GM23248 (cell line): ENCODE measurements at regions not wholly inside any gene's neighbourhood (a gene's known extent, or its start where the extent isn't known, plus 50 kb on each side); places are given as distances from the start of the nearest gene placed in this dataset.

Experiments
- DNase-seq: peaks from one replicate; pipeline ENCODE4 v3.0.0-alpha.2; 2015
- H2AFZ ChIP-seq: fragments of 200-600 bp; sonication (generic); 2 replicates; pipeline ENCODE4 v1.6.1; 2016; ENCODE audit warnings: antibody characterized with exemption
- H3F3A ChIP-seq: fragments of 200-600 bp; sonication (generic); 2 replicates; pipeline ENCODE4 v1.6.1; 2016; ENCODE audit warnings: mild to moderate bottlenecking, antibody characterized with exemption, mixed run types; ENCODE audit not compliant: insufficient read depth
- H3K27ac ChIP-seq: fragments of 200-600 bp; sonication (generic); 2 replicates; pipeline ENCODE4 v1.5.1; 2016; ENCODE audit warnings: mild to moderate bottlenecking
- H3K27me3 ChIP-seq: fragments of 200-600 bp; sonication (generic); replicated peaks from 2 replicates; pipeline ENCODE4 v1.6.1; 2016; ENCODE audit warnings: mild to moderate bottlenecking; ENCODE audit not compliant: insufficient read depth
- H3K36me3 ChIP-seq: fragments of 200-600 bp; sonication (generic); 2 replicates; pipeline ENCODE4 v1.6.1; 2016; ENCODE audit warnings: low read depth, mild to moderate bottlenecking
- H3K4me1 ChIP-seq: fragments of 200-600 bp; sonication (generic); 2 replicates; pipeline ENCODE4 v1.6.1; 2016; ENCODE audit warnings: mild to moderate bottlenecking; ENCODE audit not compliant: insufficient read depth
- H3K4me2 ChIP-seq: fragments of 200-600 bp; sonication (generic); one replicate; pipeline ENCODE4 v1.6.1; 2016; ENCODE audit warnings: mild to moderate bottlenecking; ENCODE audit not compliant: unreplicated experiment
- H3K4me3 ChIP-seq: fragments of 200-600 bp; sonication (generic); 2 replicates; pipeline ENCODE4 v1.5.1; 2016; ENCODE audit warnings: mild to moderate bottlenecking
- H3K79me2 ChIP-seq: fragments of 200-600 bp; sonication (generic); 2 replicates; pipeline ENCODE4 v1.6.1; 2016; ENCODE audit warnings: mild to moderate bottlenecking; ENCODE audit not compliant: insufficient read depth
- H3K9ac ChIP-seq: fragments of 200-600 bp; sonication (generic); 2 replicates; pipeline ENCODE4 v1.6.1; 2016; ENCODE audit warnings: mild to moderate bottlenecking
- H3K9me2 ChIP-seq: fragments of 200-600 bp; sonication (generic); 2 replicates; pipeline ENCODE4 v1.6.1; 2016; ENCODE audit warnings: mixed run types, mild to moderate bottlenecking, moderate library complexity; ENCODE audit not compliant: insufficient read depth
- H3K9me3 ChIP-seq: fragments of 200-600 bp; sonication (generic); one replicate; pipeline ENCODE4 v1.6.1; 2017; ENCODE audit warnings: low read depth
- H4K20me1 ChIP-seq: fragments of 200-600 bp; sonication (generic); 2 replicates; pipeline ENCODE4 v1.6.0; 2016; ENCODE audit not compliant: insufficient read depth
- EZH2 ChIP-seq: fragments of 200-600 bp; sonication (generic); IDR thresholded peaks from 2 replicates; pipeline ENCODE4 v1.6.1; 2018; ENCODE audit warnings: antibody characterized with exemption, mild to moderate bottlenecking; ENCODE audit not compliant: insufficient read depth, poor library complexity, severe bottlenecking
- EZH2phosphoT487 ChIP-seq: fragments of 200-600 bp; sonication (generic); IDR thresholded peaks from 2 replicates; pipeline ENCODE4 v1.6.1; 2018; ENCODE audit warnings: antibody characterized with exemption, moderate library complexity, mild to moderate bottlenecking, low read depth; ENCODE audit not compliant: insufficient read depth
- WGBS, 2 experiments: methylation state at CpG; one replicate each; pipeline ENCODE4 v1.1.6; 2015 to 2017; ENCODE audit warnings: low lambda C conversion rate in 2 of 2, low coverage in 1 of 2; ENCODE audit errors: missing lambda C conversion rate in 2 of 2; 5-methylcytosine and 5-hydroxymethylcytosine counted together
- in situ Hi-C: fragments of 300-500 bp; cut with MboI; formaldehyde crosslinking; loops from 2 replicates; pipeline ENCODE4 v1.15.0; 2020

DNA sequence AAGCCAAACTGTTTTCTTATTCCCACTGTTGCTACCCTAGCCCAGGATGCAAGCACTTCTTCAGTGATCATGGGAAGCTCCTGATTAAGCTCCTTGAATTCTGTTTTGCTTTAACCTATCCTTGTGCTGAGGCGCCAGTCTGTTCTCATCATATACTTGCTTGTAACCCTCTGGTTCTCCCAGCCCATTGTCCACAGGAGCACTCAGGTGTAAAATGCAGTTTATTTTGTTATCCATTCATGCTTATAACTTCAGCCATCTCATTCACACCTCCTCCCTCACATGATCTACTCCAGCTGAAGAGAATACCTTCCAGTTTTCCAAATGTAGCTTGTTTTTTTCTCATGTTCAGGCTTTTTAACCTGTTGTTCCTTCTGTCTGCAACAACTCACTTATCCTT is 402.1 kb upstream of the BRINP1 start:
- Histone ChIP-seq H3K36me3 (no peaks in the 10 kb centered on the region), H3K9me3 (no peaks in the 10 kb centered on the region), H3F3A (no peaks in the 10 kb centered on the region), H3K79me2 (no peaks in the 10 kb centered on the region), H3K27ac (no peak overlapping the region), H3K9ac (no peak overlapping the region), H3K9me2 (no peaks in the 10 kb centered on the region), H3K4me3 (no peak overlapping the region), H3K4me2 (no peak overlapping the region), H3K27me3 (no peaks in the 10 kb centered on the region), H2AFZ (no peak overlapping the region), H3K4me1 (no peaks in the 10 kb centered on the region), H4K20me1 (no peaks in the 10 kb centered on the region)
- TF ChIP-seq EZH2phosphoT487 (no peak), EZH2 (no peak)
- 70 to 72% methylated on average over 1 of the region's 1 CpG for whole genome bisulfite sequencing, 2 experiments
- in situ Hi-C loops: no loop called here
- DNase-seq: no peak

- Histone ChIP-seq H3K9me2 (no peaks in the 10 kb centered on the region), H3K27me3 (no peaks in the 10 kb centered on the region), H2AFZ (no peak overlapping the region), H3K36me3 (no peaks in the 10 kb centered on the region), H3K4me2 (no peak overlapping the region), H3K9me3 (no peaks in the 10 kb centered on the region), H3K4me3 (no peak overlapping the region), H3K27ac (no peak overlapping the region), H3F3A (no peaks in the 10 kb centered on the region), H3K9ac (no peak overlapping the region), H3K4me1 (no peaks in the 10 kb centered on the region), H3K79me2 (no peaks in the 10 kb centered on the region), H4K20me1 (no peaks in the 10 kb centered on the region)
- TF ChIP-seq EZH2 (no peak), EZH2phosphoT487 (no peak)
- 4 to 6% methylated on average over 3 of the region's 3 CpGs for WGBS, 2 experiments
- in situ Hi-C loops: no loop called here
- DNase-seq: peak; percentile 2
Measured at GRCh38 chr9:119768266-119768665, 399.0 kb upstream of the BRINP1 start.

GRCh38 chr9:119765632-119766175 is 396.5 kb upstream of the BRINP1 start:
- Histone ChIP-seq H3K4me3 (no peak overlapping the region), H3K9ac (no peak overlapping the region), H2AFZ (no peak overlapping the region), H3K9me3 (no peaks in the 10 kb centered on the region), H3K36me3 (no peaks in the 10 kb centered on the region), H3K79me2 (no peaks in the 10 kb centered on the region), H3K9me2 (no peaks in the 10 kb centered on the region), H3K27ac (no peak overlapping the region), H3K4me2 (no peak overlapping the region), H3F3A (no peaks in the 10 kb centered on the region), H4K20me1 (no peaks in the 10 kb centered on the region), H3K4me1 (no peaks in the 10 kb centered on the region), H3K27me3 (no peaks in the 10 kb centered on the region)
- 33 to 34% methylated on average over 2 of the region's 2 CpGs for WGBS, 2 experiments
- TF ChIP-seq EZH2 (no peak), EZH2phosphoT487 (no peak)
- in situ Hi-C loops: no loop called here
- DNase-seq: no peak

DNA sequence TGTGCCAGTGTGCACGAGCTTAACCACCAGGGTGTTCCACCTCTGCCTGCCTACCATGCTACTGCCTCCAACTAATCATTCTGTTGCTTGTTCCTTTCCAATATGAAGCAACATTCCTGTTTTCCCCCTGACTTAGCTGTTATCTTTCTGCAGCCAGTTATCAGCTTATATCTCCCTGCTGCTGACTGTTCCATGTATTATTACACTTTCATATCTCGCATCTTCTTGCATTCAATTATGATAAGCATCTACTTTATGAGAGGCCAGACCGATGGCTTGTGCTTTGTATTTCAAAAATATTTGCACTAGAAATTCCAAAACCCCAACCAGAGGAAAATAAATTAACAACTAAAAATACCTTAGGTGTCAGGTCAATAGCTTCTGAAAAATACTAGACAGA is 394.0 kb upstream of the BRINP1 start:
- Histone ChIP-seq H3K4me2 (no peak overlapping the region), H3K27ac (no peak overlapping the region), H3K36me3 (no peaks in the 10 kb centered on the region), H3K9me3 (no peaks in the 10 kb centered on the region), H4K20me1 (no peaks in the 10 kb centered on the region), H3K9ac (no peak overlapping the region), H3K79me2 (no peaks in the 10 kb centered on the region), H3K27me3 (no peaks in the 10 kb centered on the region), H3K4me1 (no peaks in the 10 kb centered on the region), H2AFZ (no peak overlapping the region), H3K9me2 (no peaks in the 10 kb centered on the region), H3F3A (no peaks in the 10 kb centered on the region), H3K4me3 (no peak overlapping the region)
- no peak for DNase-seq
- in situ Hi-C loops: no loop called here
- TF ChIP-seq EZH2phosphoT487 (no peak), EZH2 (no peak)
- WGBS, 2 experiments: 19 to 21% methylated on average over 3 of the region's 3 CpGs

DNA sequence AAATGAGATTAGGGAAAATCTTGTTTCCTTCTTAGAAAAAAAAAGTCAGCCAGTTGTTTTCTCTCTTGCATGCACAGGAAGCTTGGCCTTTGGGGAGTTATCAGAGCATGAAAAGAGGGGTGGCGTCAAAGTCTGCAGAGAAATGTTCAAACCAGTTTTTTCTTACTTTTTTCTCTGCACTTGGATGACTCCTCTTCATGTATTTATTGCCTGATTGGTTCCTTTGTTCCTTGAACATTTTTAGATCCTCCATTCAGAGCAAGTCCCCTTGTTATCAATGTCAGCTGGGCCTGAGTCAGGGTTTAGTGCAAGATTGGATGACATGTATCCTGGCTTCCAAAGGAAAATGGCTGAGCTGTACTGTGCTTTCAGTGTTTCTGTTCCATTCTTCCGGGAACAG is 392.6 kb upstream of the BRINP1 start:
- no peak for TF ChIP-seq EZH2
- TF ChIP-seq EZH2phosphoT487: no peak
- Histone ChIP-seq H3K9ac (no peak overlapping the region), H4K20me1 (no peaks in the 10 kb centered on the region), H3K9me2 (no peaks in the 10 kb centered on the region), H3K36me3 (no peaks in the 10 kb centered on the region), H2AFZ (no peak overlapping the region), H3K27ac (no peak overlapping the region), H3K4me2 (no peak overlapping the region), H3K4me3 (no peak overlapping the region), H3K4me1 (no peaks in the 10 kb centered on the region), H3K27me3 (no peaks in the 10 kb centered on the region), H3K9me3 (no peaks in the 10 kb centered on the region), H3K79me2 (no peaks in the 10 kb centered on the region), H3F3A (no peaks in the 10 kb centered on the region)
- no peak for DNase-seq
- in situ Hi-C loops: no loop called here
- 53 to 70% methylated on average over 2 of the region's 2 CpGs for WGBS, 2 experiments
